ENCODE measurements at regions not wholly inside any gene's neighbourhood (a gene's known extent, or its start where the extent isn't known, plus 50 kb on each side); places are given as distances from the start of the nearest gene placed in this dataset.

DNA sequence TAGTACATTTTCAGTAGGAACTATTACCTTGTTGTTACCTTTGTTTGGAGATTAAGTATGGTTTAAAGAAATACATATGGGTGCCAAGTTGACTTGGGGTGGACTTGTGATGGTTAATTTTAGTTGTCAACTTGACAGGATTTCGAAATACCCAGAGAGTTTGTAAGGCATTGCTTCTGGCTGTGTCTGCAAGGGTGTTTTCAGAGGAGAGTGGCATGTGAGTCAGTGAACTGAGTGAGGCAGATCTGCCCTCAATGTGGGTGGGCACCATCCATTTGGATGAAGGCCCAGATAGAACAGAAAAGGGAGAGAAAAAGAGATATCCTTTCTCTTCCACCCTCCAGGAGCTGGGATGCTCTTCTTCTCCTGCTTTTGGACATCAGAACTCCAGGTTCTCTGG lies 315.5 kb downstream of the GPATCH2 start:
- TF ChIP-seq, protein P1, sequence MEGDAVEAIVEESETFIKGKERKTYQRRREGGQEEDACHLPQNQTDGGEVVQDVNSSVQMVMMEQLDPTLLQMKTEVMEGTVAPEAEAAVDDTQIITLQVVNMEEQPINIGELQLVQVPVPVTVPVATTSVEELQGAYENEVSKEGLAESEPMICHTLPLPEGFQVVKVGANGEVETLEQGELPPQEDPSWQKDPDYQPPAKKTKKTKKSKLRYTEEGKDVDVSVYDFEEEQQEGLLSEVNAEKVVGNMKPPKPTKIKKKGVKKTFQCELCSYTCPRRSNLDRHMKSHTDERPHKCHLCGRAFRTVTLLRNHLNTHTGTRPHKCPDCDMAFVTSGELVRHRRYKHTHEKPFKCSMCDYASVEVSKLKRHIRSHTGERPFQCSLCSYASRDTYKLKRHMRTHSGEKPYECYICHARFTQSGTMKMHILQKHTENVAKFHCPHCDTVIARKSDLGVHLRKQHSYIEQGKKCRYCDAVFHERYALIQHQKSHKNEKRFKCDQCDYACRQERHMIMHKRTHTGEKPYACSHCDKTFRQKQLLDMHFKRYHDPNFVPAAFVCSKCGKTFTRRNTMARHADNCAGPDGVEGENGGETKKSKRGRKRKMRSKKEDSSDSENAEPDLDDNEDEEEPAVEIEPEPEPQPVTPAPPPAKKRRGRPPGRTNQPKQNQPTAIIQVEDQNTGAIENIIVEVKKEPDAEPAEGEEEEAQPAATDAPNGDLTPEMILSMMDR (IDR thresholded peaks at IDR 0.05; ENCODE audit: unreplicated experiment) = no peak
- no peaks in the 10 kb centered on the region for H3K27me3 Mint-ChIP-seq (ENCODE audit: unreplicated experiment)
- no peak for DNase-seq (ENCODE audit: low spot score)
- no peaks in the 10 kb centered on the region for H3K9me3 Mint-ChIP-seq (ENCODE audit: unreplicated experiment)
- no peaks in the 10 kb centered on the region for H3K36me3 Mint-ChIP-seq (ENCODE audit: low read depth, unreplicated experiment)
- H3K4me3 Mint-ChIP-seq (ENCODE audit: unreplicated experiment) = no peak overlapping the region
- no peak overlapping the region for H3K27ac Mint-ChIP-seq (ENCODE audit: unreplicated experiment)
- no peaks in the 10 kb centered on the region for H3K4me1 Mint-ChIP-seq (ENCODE audit: unreplicated experiment)

DNA sequence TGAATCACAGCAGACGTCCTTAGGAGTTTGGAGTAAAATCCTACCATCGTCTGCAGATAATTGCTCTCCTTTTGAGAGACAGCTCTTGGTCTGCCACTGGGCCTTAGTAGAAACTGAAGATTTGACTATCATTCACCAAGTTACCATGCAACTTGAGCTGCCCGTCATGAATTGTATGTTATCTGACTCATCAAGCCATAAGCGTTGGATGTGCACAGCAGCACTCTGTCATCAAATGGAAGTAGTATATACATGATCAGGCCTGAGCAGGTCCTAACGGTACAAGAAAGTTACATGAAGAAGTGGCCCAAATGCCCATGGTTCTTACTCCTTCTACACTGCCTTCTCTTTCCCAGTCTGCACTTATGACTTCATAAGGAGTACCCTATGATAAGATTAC lies 317.8 kb downstream of the GPATCH2 start:
- Mint-ChIP-seq H3K9me3 (ENCODE audit: unreplicated experiment) (no peaks in the 10 kb centered on the region), H3K4me3 (ENCODE audit: unreplicated experiment) (no peak overlapping the region), H3K27me3 (ENCODE audit: unreplicated experiment) (no peaks in the 10 kb centered on the region), H3K4me1 (ENCODE audit: unreplicated experiment) (no peaks in the 10 kb centered on the region), H3K27ac (ENCODE audit: unreplicated experiment) (no peak overlapping the region), H3K36me3 (ENCODE audit: low read depth, unreplicated experiment) (no peaks in the 10 kb centered on the region)
- TF ChIP-seq, protein P1 (IDR thresholded peaks at IDR 0.05; ENCODE audit: unreplicated experiment) = no peak
- no peak for DNase-seq (ENCODE audit: low spot score)

DNA sequence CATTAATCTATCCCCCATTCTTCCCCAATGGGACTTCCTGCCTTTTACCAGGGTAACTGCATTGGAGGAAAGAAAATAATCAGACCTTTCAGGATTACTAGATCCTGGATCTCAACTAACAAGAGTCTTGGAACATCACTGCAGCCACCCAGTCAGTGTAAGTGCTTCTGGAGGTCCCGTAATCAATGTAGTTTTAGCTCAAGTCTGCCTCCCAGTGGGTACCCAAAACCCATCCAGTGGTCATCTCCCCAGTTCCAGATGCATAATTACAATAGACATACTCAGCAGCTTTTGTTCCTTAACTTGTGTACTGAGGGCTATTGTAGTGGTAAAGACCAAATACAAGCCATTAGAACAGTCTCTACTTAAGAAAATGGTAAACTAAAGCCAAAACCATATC lies 319.1 kb downstream of the GPATCH2 start:
- Mint-ChIP-seq H3K9me3 (ENCODE audit: unreplicated experiment) (no peaks in the 10 kb centered on the region), H3K4me3 (ENCODE audit: unreplicated experiment) (no peak overlapping the region), H3K4me1 (ENCODE audit: unreplicated experiment) (no peaks in the 10 kb centered on the region), H3K27me3 (ENCODE audit: unreplicated experiment) (no peaks in the 10 kb centered on the region), H3K27ac (ENCODE audit: unreplicated experiment) (no peak overlapping the region), H3K36me3 (ENCODE audit: low read depth, unreplicated experiment) (no peaks in the 10 kb centered on the region)
- peak; percentile 23 for DNase-seq (ENCODE audit: low spot score)
- TF ChIP-seq, protein P1 (IDR thresholded peaks at IDR 0.05; ENCODE audit: unreplicated experiment) = no peak

DNA sequence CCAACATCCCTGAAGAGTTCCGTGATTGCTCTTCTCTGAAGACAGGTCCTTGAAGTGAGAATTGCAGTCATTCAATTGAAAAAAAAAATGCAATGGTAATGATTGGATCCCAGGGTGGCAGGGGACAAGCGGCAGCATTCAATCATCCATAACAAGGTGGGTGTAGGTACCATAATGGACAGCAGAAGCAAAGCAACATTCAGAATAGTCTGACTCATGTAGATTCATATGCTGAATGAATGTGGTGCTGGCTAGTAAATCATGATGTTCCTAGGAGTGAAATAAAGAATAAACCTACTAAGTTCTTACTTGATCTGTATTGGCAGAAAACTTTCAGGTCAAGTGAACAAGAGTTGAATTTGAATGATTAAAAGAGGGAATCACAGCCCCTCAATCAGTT lies 319.6 kb downstream of the GPATCH2 start:
- TF ChIP-seq, protein P1 (IDR thresholded peaks at IDR 0.05; ENCODE audit: unreplicated experiment) = no peak
- DNase-seq (ENCODE audit: low spot score) = no peak
- Mint-ChIP-seq H3K4me1 (ENCODE audit: unreplicated experiment) (no peaks in the 10 kb centered on the region), H3K36me3 (ENCODE audit: low read depth, unreplicated experiment) (no peaks in the 10 kb centered on the region), H3K27me3 (ENCODE audit: unreplicated experiment) (no peaks in the 10 kb centered on the region), H3K27ac (ENCODE audit: unreplicated experiment) (no peak overlapping the region), H3K4me3 (ENCODE audit: unreplicated experiment) (no peak overlapping the region), H3K9me3 (ENCODE audit: unreplicated experiment) (no peaks in the 10 kb centered on the region)

DNA sequence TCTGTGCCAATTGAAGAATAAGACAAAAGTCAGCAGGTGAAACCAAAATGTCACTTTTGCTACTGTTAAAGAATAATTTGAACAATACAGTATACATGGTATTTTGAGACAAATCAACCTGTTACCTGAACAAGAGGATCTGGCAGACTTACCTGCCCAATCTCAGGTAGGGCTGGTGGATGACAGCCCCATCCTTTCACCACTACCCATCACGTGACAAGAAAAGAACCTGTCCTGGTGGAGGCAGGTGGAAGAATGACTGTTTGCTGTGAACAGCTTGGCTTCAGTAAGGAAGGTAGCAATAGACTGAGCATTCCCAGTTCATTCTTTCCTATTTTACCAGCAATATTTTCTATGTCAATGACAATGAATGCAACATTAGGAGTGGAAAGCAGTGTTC lies 349.6 kb downstream of the GPATCH2 start:
- no peak for DNase-seq (ENCODE audit: low spot score)
- Mint-ChIP-seq H3K4me3 (ENCODE audit: unreplicated experiment) (no peak overlapping the region), H3K27me3 (ENCODE audit: unreplicated experiment) (peaks cover 2% of the 10 kb centered on the region), H3K36me3 (ENCODE audit: low read depth, unreplicated experiment) (no peaks in the 10 kb centered on the region), H3K27ac (ENCODE audit: unreplicated experiment) (no peak overlapping the region), H3K9me3 (ENCODE audit: unreplicated experiment) (no peaks in the 10 kb centered on the region), H3K4me1 (ENCODE audit: unreplicated experiment) (no peaks in the 10 kb centered on the region)
- TF ChIP-seq, protein P1 (IDR thresholded peaks at IDR 0.05; ENCODE audit: unreplicated experiment) = no peak
